NCI-H2196 treated with DMSO at 0.1 percent for 48 hours (cell line): ENCODE measurements at regions not wholly inside any gene's neighbourhood (a gene's known extent, or its start where the extent isn't known, plus 50 kb on each side); places are given as distances from the start of the nearest gene placed in this dataset.
"Not testable (repeated sequence)": the region's sequence is repeated elsewhere in the genome, so short reads cannot be mapped to it uniquely, and the experiment has no call there.

Experiments used
- DNase-seq: peaks from one replicate; lab custom pipeline; 2025; ENCODE audit not compliant: unreplicated experiment; lab: John Stamatoyannopoulos, UW

GRCh38 chr18:4797002-4797685 is 342.0 kb upstream of the DLGAP1 start:
- no peak for DNase-seq

- no peak for DNase-seq
Observed at GRCh38 chr18:4789506-4789905, 334.4 kb upstream of the DLGAP1 start.

GRCh38 chr18:4781873-4782272 is 326.8 kb upstream of the DLGAP1 start:
- no peak for DNase-seq

- DNase-seq = no peak
Observed at GRCh38 chr18:4765401-4765800, 310.3 kb upstream of the DLGAP1 start.

- DNase-seq = no peak
Observed at GRCh38 chr18:4762330-4762729, 307.2 kb upstream of the DLGAP1 start.

GRCh38 chr18:4758980-4759379 is 303.9 kb upstream of the DLGAP1 start:
- DNase-seq = no peak

GRCh38 chr18:4755848-4756247 is 300.7 kb upstream of the DLGAP1 start:
- DNase-seq = no peak

GRCh38 chr18:4753151-4753550 is 298.0 kb upstream of the DLGAP1 start:
- not testable (repeated sequence) for DNase-seq

GRCh38 chr18:4751523-4751922 is 296.4 kb upstream of the DLGAP1 start:
- DNase-seq = no peak

GRCh38 chr18:4750393-4751346 is 295.6 kb upstream of the DLGAP1 start:
- no peak for DNase-seq

- no peak for DNase-seq
Observed at GRCh38 chr18:4748975-4749374, 293.9 kb upstream of the DLGAP1 start.

- DNase-seq = no peak
Observed at GRCh38 chr18:4734903-4735302, 279.8 kb upstream of the DLGAP1 start.

- no peak for DNase-seq
Observed at GRCh38 chr18:4734021-4734420, 278.9 kb upstream of the DLGAP1 start.

GRCh38 chr18:4721545-4721944 is 266.4 kb upstream of the DLGAP1 start:
- no peak for DNase-seq

- DNase-seq = no peak
Observed at GRCh38 chr18:4720518-4720917, 265.4 kb upstream of the DLGAP1 start.

- DNase-seq = no peak
Observed at GRCh38 chr18:4705894-4706293, 250.8 kb upstream of the DLGAP1 start.

GRCh38 chr18:4704781-4705180 is 249.7 kb upstream of the DLGAP1 start:
- no peak for DNase-seq

GRCh38 chr18:4691836-4692235 is 236.7 kb upstream of the DLGAP1 start:
- DNase-seq = no peak

GRCh38 chr18:4678685-4679084 is 223.6 kb upstream of the DLGAP1 start:
- not testable (repeated sequence) for DNase-seq

GRCh38 chr18:4677006-4677405 is 221.9 kb upstream of the DLGAP1 start:
- DNase-seq = no peak

- no peak for DNase-seq
Observed at GRCh38 chr18:4672162-4672561, 217.1 kb upstream of the DLGAP1 start.

GRCh38 chr18:4658804-4659203 is 203.7 kb upstream of the DLGAP1 start:
- DNase-seq = no peak
